ENCODE measurements at regions not wholly inside any gene's neighbourhood (a gene's known extent, or its start where the extent isn't known, plus 50 kb on each side); places are given as distances from the start of the nearest gene placed in this dataset.

- Histone ChIP-seq H3K36me3 (ENCODE audit: control insufficient read depth, insufficient read depth, low read length) (no peaks in the 10 kb centered on the region), H3K27ac (ENCODE audit: low read length) (no peak overlapping the region), H3K9me3 (ENCODE audit: control insufficient read depth, low read depth, low read length) (no peaks in the 10 kb centered on the region), H3K4me3 (ENCODE audit: low read length) (no peak overlapping the region), H3K4me1 (ENCODE audit: control insufficient read depth, insufficient read depth, low read length) (no peaks in the 10 kb centered on the region), H3K27me3 (ENCODE audit: control insufficient read depth, insufficient read depth, low read length) (no peaks in the 10 kb centered on the region)
- DNase-seq = no peak
- WGBS (ENCODE audit: insufficient coverage, low lambda C conversion rate) = 83% methylated on average over 1 of the region's 4 CpGs
Observed at GRCh38 chr1:48164571-48164970, 57.9 kb upstream of the SLC5A9 start.

- 100% methylated on average over 1 of the region's 6 CpGs for WGBS (ENCODE audit: insufficient coverage, low lambda C conversion rate)
- Histone ChIP-seq H3K4me3 (ENCODE audit: low read length) (no peak overlapping the region), H3K36me3 (ENCODE audit: control insufficient read depth, insufficient read depth, low read length) (no peaks in the 10 kb centered on the region), H3K4me1 (ENCODE audit: control insufficient read depth, insufficient read depth, low read length) (no peaks in the 10 kb centered on the region), H3K9me3 (ENCODE audit: control insufficient read depth, low read depth, low read length) (no peaks in the 10 kb centered on the region), H3K27me3 (ENCODE audit: control insufficient read depth, insufficient read depth, low read length) (no peaks in the 10 kb centered on the region), H3K27ac (ENCODE audit: low read length) (no peak overlapping the region)
- no peak for DNase-seq
Observed at GRCh38 chr1:48160486-48161132, 61.9 kb upstream of the SLC5A9 start.

- WGBS (ENCODE audit: insufficient coverage, low lambda C conversion rate) = 84% methylated on average over 2 of the region's 2 CpGs
- H3K27ac ChIP-seq (ENCODE audit: low read length) = no peak overlapping the region
- no peaks in the 10 kb centered on the region for H3K27me3 ChIP-seq (ENCODE audit: control insufficient read depth, insufficient read depth, low read length)
Observed at GRCh38 chr1:48139275-48139674, 83.2 kb upstream of the SLC5A9 start.

GRCh38 chr1:48127735-48128685 lies 94.5 kb upstream of the SLC5A9 start:
- Histone ChIP-seq H3K9me3 (ENCODE audit: control insufficient read depth, low read depth, low read length) (no peaks in the 10 kb centered on the region), H3K4me1 (ENCODE audit: control insufficient read depth, insufficient read depth, low read length) (no peaks in the 10 kb centered on the region), H3K4me3 (ENCODE audit: low read length) (no peak overlapping the region), H3K36me3 (ENCODE audit: control insufficient read depth, insufficient read depth, low read length) (no peaks in the 10 kb centered on the region), H3K27me3 (ENCODE audit: control insufficient read depth, insufficient read depth, low read length) (no peaks in the 10 kb centered on the region), H3K27ac (ENCODE audit: low read length) (no peak overlapping the region)
- WGBS (ENCODE audit: insufficient coverage, low lambda C conversion rate) = 92% methylated on average over 2 of the region's 5 CpGs
- DNase-seq = no peak

More at GRCh38 chr1:48139275-48139674, 83.2 kb upstream of the SLC5A9 start:
- H3K36me3 ChIP-seq (ENCODE audit: control insufficient read depth, insufficient read depth, low read length) = no peaks in the 10 kb centered on the region
- DNase-seq = no peak
- H3K9me3 ChIP-seq (ENCODE audit: control insufficient read depth, low read depth, low read length) = no peaks in the 10 kb centered on the region
- no peak overlapping the region for H3K4me3 ChIP-seq (ENCODE audit: low read length)
- H3K4me1 ChIP-seq (ENCODE audit: control insufficient read depth, insufficient read depth, low read length) = no peaks in the 10 kb centered on the region

GRCh38 chr1:48123647-48124046 lies 98.9 kb upstream of the SLC5A9 start:
- no peaks in the 10 kb centered on the region for H3K27me3 ChIP-seq (ENCODE audit: control insufficient read depth, insufficient read depth, low read length)
- no peaks in the 10 kb centered on the region for H3K9me3 ChIP-seq (ENCODE audit: control insufficient read depth, low read depth, low read length)
- no CpG with 5 or more reads among the region's 1 CpG for WGBS (ENCODE audit: insufficient coverage, low lambda C conversion rate)
- H3K36me3 ChIP-seq (ENCODE audit: control insufficient read depth, insufficient read depth, low read length) = no peaks in the 10 kb centered on the region
- H3K4me3 ChIP-seq (ENCODE audit: low read length) = no peak overlapping the region
- no peaks in the 10 kb centered on the region for H3K4me1 ChIP-seq (ENCODE audit: control insufficient read depth, insufficient read depth, low read length)
- H3K27ac ChIP-seq (ENCODE audit: low read length) = no peak overlapping the region
- no peak for DNase-seq

- Histone ChIP-seq H3K9me3 (ENCODE audit: control insufficient read depth, low read depth, low read length) (no peaks in the 10 kb centered on the region), H3K27ac (ENCODE audit: low read length) (no peak overlapping the region), H3K36me3 (ENCODE audit: control insufficient read depth, insufficient read depth, low read length) (no peaks in the 10 kb centered on the region), H3K4me3 (ENCODE audit: low read length) (no peak overlapping the region), H3K4me1 (ENCODE audit: control insufficient read depth, insufficient read depth, low read length) (no peaks in the 10 kb centered on the region), H3K27me3 (ENCODE audit: control insufficient read depth, insufficient read depth, low read length) (no peaks in the 10 kb centered on the region)
- DNase-seq = no peak
- WGBS (ENCODE audit: insufficient coverage, low lambda C conversion rate) = 90% methylated on average over 2 of the region's 4 CpGs
Observed at GRCh38 chr1:48121955-48122354, 100.6 kb upstream of the SLC5A9 start.

GRCh38 chr1:48120621-48121020 lies 101.9 kb upstream of the SLC5A9 start:
- Histone ChIP-seq H3K4me1 (ENCODE audit: control insufficient read depth, insufficient read depth, low read length) (peaks cover 3% of the 10 kb centered on the region), H3K27ac (ENCODE audit: low read length) (no peak overlapping the region), H3K9me3 (ENCODE audit: control insufficient read depth, low read depth, low read length) (no peaks in the 10 kb centered on the region), H3K36me3 (ENCODE audit: control insufficient read depth, insufficient read depth, low read length) (no peaks in the 10 kb centered on the region), H3K4me3 (ENCODE audit: low read length) (no peak overlapping the region), H3K27me3 (ENCODE audit: control insufficient read depth, insufficient read depth, low read length) (no peaks in the 10 kb centered on the region)
- DNase-seq = no peak

- peak in 1 of 2 donors; percentile 50 for DNase-seq
- Histone ChIP-seq H3K4me1 (ENCODE audit: control insufficient read depth, insufficient read depth, low read length) (peaks cover 3% of the 10 kb centered on the region), H3K36me3 (ENCODE audit: control insufficient read depth, insufficient read depth, low read length) (no peaks in the 10 kb centered on the region), H3K9me3 (ENCODE audit: control insufficient read depth, low read depth, low read length) (no peaks in the 10 kb centered on the region), H3K27ac (ENCODE audit: low read length) (no peak overlapping the region), H3K27me3 (ENCODE audit: control insufficient read depth, insufficient read depth, low read length) (no peaks in the 10 kb centered on the region), H3K4me3 (ENCODE audit: low read length) (no peak overlapping the region)
Observed at GRCh38 chr1:48115835-48116234, 106.7 kb upstream of the SLC5A9 start.

- Histone ChIP-seq H3K4me1 (ENCODE audit: control insufficient read depth, insufficient read depth, low read length) (peaks cover 3% of the 10 kb centered on the region), H3K36me3 (ENCODE audit: control insufficient read depth, insufficient read depth, low read length) (no peaks in the 10 kb centered on the region), H3K27me3 (ENCODE audit: control insufficient read depth, insufficient read depth, low read length) (no peaks in the 10 kb centered on the region), H3K9me3 (ENCODE audit: control insufficient read depth, low read depth, low read length) (no peaks in the 10 kb centered on the region), H3K27ac (ENCODE audit: low read length) (no peak overlapping the region), H3K4me3 (ENCODE audit: low read length) (no peak overlapping the region)
- DNase-seq = no peak
- no CpG with 5 or more reads among the region's 4 CpGs for WGBS (ENCODE audit: insufficient coverage, low lambda C conversion rate)
Observed at GRCh38 chr1:48114596-48115382, 107.7 kb upstream of the SLC5A9 start.

GRCh38 chr1:48109390-48110013 lies 112.3 kb upstream of the TRABD2B start:
- no peaks in the 10 kb centered on the region for H3K36me3 ChIP-seq (ENCODE audit: control insufficient read depth, insufficient read depth, low read length)
- no peak overlapping the region for H3K27ac ChIP-seq (ENCODE audit: low read length)
- no peaks in the 10 kb centered on the region for H3K9me3 ChIP-seq (ENCODE audit: control insufficient read depth, low read depth, low read length)
- DNase-seq = peak; percentile 33 to 45
- H3K4me1 ChIP-seq (ENCODE audit: control insufficient read depth, insufficient read depth, low read length) = peaks cover 7% of the 10 kb centered on the region
- 0% methylated on average over 1 of the region's 6 CpGs for WGBS (ENCODE audit: insufficient coverage, low lambda C conversion rate)
- H3K27me3 ChIP-seq (ENCODE audit: control insufficient read depth, insufficient read depth, low read length) = no peaks in the 10 kb centered on the region
- H3K4me3 ChIP-seq (ENCODE audit: low read length) = no peak overlapping the region

Measured in large intestine (tissue), 3 donors.